Stromal cell of bone marrow (primary cell): ENCODE measurements at regions not wholly inside any gene's neighbourhood (a gene's known extent, or its start where the extent isn't known, plus 50 kb on each side); places are given as distances from the start of the nearest gene placed in this dataset.
"Not testable (repeated sequence)": the region's sequence is repeated elsewhere in the genome, so short reads cannot be mapped to it uniquely, and the experiment has no call there.

Experiments
- DNase-seq: peaks from one replicate; pipeline ENCODE4 v3.0.0-alpha.2; 2012; ENCODE audit warnings: low read depth

DNA sequence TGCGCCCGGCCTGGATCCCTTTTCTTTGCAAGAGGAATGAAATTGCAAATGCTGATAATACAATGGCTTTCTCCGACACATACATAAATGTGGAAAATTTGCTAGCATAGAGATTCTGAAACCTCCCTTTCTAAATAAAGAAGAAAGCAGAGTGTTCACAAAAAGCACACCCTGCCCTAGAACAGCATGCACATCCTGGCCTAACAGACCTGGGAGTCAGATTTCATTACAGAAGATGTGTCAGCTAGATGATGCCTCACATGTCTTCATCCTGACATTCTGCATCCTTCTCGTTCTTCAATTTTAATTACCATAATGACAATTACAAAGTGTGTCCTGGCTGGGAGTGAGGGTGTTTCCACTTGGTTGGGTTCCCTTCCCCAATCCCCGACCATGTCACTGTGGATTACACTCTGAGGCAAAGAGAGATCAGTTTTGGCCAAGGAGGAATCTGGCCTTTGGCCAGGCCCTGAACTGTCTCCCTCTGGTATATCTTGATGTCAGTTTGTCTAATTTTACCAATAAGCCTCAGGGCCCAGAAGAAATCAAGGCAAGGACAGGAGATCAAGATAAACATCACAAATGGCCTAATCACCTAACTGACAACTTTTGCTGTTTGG is 104.9 kb upstream of the SPATA12 start:
- DNase-seq, result no peak

DNA sequence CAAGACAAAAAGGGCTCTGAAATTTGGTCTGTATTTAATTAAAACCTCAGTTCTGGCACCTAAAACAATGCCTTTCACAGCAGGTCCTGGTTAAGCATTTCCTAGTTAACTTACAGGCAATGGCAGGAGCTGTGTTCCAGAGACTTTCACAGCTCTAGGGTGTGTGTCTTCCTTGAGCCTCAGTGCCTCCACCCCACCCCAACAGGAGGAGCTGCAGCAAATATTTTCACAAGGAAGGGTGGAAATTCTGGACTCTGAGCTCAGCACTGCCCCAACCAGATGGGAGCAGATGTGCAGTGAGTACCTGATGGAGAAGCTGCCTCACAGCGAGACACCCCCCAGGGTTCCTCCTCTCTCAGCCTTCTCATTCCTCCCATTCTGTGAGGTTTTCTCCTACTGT is 106.3 kb upstream of the SPATA12 start:
- DNase-seq, result no peak

GRCh38 chr3:56952846-56953245 is 107.6 kb upstream of the SPATA12 start:
- DNase-seq, result no peak

GRCh38 chr3:56952061-56952460 is 108.4 kb upstream of the SPATA12 start:
- DNase-seq, result no peak

DNA sequence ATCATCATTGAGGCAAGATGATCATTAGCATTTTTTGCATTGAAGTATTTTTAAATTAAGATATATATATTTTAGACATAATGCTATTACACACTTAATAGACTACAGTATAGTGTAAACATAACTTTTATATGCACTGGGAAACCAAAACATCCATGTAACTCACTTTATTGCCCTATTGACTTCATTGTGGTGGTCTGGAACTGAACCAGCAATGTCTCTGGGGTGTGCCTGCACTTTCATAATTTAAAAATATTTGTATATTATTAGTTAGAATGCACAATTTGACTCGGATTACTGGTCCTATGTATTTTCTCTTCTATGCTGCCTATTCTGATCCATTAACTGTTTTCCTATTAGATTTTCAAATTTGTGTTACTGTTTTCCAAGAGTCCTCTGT is 109.1 kb upstream of the SPATA12 start:
- DNase-seq, result no peak

- not testable (repeated sequence) for DNase-seq
Observed at GRCh38 chr3:56945378-56945777, 115.1 kb upstream of the SPATA12 start.

- DNase-seq, result no peak
Observed at GRCh38 chr3:56942523-56942922, 117.9 kb upstream of the SPATA12 start.

GRCh38 chr3:56940976-56941375 is 119.5 kb upstream of the SPATA12 start:
- no peak for DNase-seq

- no peak for DNase-seq
Observed at GRCh38 chr3:56940321-56940720, 120.1 kb upstream of the SPATA12 start.

DNA sequence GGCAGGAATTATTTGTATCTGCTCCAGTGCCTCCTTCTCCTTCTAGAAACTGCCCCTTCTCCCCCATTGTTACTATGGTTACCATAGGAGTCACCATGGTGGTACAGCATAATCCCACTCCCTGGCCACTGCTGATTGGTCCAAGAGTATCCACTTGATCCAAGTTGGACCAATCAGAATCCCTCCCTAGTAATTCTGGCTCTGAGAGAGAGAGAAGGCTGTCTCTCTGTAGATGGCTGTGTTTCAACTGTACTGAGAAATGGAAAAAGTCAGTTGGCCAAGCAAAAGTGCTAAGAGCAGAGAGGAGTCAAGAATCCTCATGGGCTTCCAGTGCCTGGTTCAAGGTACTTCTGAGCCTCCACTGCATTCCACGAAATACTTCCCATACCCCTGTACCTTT is 120.6 kb upstream of the SPATA12 start:
- DNase-seq, result no peak

DNA sequence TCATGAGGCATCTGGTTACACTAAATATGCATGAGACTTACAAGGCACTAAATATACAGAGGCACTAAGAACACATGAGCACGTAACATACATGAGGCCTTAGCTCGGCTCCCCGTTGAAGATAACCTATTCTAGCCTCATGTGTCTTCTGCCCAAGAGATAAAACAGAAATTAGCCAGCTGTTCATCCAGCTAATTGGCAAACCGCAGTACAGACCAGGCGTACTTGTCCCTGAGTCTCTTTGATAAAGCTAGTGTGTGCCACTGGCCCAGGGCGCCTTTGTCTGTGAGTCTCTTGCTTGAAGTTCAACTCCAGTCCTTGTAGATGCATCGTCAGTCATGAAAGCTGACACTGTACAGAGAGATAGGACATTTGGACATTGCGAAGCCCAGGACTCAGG is 121.9 kb upstream of the SPATA12 start:
- no peak for DNase-seq

- no peak for DNase-seq
Observed at GRCh38 chr3:56937580-56937979, 122.9 kb upstream of the SPATA12 start.

DNA sequence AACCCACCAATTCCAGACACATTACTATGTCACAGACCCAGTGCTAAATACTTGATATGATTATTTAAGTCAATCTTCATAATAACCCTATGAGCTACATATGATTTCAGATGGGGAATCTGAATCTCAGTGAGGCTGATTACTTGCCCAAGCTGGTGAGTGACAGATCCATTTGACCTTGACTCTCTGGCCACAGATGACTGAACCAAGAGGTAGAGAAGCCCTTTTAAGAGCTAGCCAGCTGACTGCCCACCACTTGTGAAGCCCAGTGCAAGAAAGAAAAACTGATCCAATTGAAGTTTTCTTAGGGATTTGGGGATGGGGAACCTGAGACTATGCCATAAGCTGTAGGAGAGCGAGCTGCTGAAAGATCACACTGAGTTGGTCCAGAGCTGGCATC is 124.7 kb upstream of the SPATA12 start:
- DNase-seq, result no peak

DNA sequence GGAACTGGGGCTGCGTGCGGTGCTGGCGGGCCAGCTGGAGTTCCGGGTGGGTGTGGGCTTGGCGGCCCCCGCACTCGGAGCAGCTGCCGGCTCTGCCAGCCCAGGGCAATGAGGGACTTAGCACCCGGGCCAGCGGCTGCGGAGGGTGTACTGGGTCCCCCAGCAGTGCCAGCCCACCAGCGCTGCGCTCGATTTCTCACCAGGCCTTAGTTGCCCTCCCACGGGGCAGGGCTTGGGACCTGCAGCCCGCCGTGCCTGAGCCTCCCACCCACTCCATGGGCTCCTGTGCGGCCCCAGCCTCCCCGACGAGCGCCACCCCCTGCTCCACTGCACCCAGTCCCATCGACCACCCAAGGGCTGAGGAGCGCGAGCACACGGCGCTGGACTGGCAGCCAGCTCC is 126.0 kb upstream of the SPATA12 start:
- DNase-seq, result not testable (repeated sequence)

DNA sequence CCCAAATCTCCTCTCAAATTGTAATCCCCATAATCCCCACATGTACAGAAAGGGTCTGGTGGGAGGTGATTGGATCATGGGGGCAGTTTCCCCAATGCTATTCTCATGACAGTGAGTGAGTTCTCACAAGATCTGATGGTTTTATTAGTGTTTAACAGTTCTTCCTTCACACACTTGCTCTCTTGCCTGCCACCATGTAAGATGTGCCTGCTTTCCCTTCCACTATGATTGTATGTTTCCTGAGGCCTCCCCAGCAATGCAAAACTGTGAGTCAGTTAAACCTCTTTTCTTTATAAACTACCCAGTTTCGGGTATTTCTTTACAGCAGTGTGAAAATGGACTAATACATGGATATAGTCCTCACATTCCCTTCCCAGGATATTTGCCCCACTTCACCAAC is 126.7 kb upstream of the SPATA12 start:
- DNase-seq, result no peak

GRCh38 chr3:56932866-56933265 is 127.6 kb upstream of the SPATA12 start:
- no peak for DNase-seq

DNA sequence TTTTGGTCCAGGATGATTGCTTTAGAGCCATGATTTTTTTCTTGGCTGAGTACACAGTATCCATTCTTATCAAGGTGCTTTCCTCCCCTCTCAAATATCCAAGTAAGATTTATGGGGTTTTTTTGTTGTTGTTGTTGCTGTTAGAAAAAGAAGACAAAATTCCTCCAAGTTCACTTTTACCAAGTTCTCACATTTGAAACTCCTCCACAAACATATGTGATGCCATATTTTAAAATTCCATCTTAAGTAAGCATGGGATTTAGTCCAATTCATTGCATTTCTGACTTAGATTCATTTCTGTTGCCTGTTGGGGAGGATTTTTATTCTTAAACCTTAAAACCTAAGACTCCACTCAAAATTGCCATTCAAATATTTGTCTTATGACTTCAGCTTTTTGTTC is 128.6 kb upstream of the SPATA12 start:
- DNase-seq, result no peak

- DNase-seq, result no peak
Observed at GRCh38 chr3:56930706-56931105, 129.0 kb upstream of the ARHGEF3 start.

GRCh38 chr3:56929809-56930615 is 128.3 kb upstream of the ARHGEF3 start:
- no peak for DNase-seq

DNA sequence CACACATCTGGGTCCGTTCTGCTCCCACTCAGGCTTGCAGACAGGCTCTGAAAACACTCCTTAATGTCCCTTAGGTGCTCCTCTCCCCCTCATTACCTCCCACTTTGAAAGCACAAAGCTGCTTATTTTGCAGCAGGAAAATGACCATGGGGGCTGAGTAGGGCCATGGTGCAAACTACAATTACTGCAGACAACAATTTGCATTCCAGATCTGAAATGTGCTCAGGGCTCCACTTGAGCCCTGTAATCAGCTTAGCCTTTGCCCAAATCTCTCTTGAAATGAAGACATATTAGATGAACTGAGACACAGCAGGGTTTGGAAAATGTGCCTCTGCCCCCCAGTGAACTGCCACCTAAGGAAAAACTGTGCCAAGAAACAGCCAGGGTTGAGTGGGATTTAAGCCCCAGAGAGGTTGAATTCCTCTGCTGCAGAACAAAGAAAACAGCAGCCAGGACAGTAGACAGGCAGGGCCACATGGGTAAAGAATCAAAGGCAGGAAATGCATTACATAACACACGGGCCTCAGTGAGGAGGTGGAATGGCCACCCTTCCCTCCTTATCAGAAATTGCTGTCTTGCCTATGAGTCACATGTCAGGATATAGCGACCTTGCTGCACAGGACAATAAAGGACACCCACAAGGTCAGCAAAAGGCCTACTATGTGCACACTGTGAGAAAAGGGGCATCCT is 126.8 kb upstream of the ARHGEF3 start:
- DNase-seq, result no peak

- no peak for DNase-seq
Observed at GRCh38 chr3:56927855-56928254, 126.1 kb upstream of the ARHGEF3 start.

DNA sequence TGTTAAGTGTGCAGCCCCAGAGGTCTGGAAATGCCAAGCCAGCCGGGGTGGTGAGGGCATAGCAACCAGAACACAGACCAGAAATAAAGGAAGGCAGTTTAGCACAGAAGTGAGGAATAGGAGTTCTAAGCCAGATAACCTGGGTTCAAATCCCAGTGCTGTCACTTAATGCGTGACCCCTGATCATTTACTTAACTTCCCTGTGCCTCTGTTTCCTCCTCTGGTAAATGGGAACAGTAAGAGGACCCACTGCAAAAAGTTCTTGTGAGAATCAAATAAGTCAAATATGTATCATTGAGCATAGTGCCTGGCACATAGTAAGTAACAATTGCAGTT is 125.2 kb upstream of the ARHGEF3 start:
- DNase-seq, result no peak

- peak; percentile 80 for DNase-seq
Observed at GRCh38 chr3:56926243-56926946, 124.6 kb upstream of the ARHGEF3 start.
